SK-N-SH (cell line): ENCODE measurements at regions not wholly inside any gene's neighbourhood (a gene's known extent, or its start where the extent isn't known, plus 50 kb on each side); places are given as distances from the start of the nearest gene placed in this dataset.

ENCODE experiments used
- CTCF ChIP-seq: fragments of 200-600 bp; sonication (generic); IDR thresholded peaks from 2 replicates; pipeline ENCODE4 v1.6.1; 2017; ENCODE audit warnings: antibody characterized with exemption, mild to moderate bottlenecking, moderate library complexity
- GABPA ChIP-seq: IDR thresholded peaks from 2 replicates; pipeline ENCODE4 v1.4.0; 2012; ENCODE audit warnings: low read depth, mild to moderate bottlenecking
- POLR2AphosphoS5 ChIP-seq: IDR thresholded peaks from 2 replicates; pipeline ENCODE4 v1.6.1; 2012; ENCODE audit warnings: low read depth, low read length
- RAD21 ChIP-seq: IDR thresholded peaks from 2 replicates; pipeline ENCODE4 v1.6.1; 2012; ENCODE audit warnings: mild to moderate bottlenecking, low read length
- SIN3A ChIP-seq: IDR thresholded peaks from 2 replicates; pipeline ENCODE4 v1.6.1; 2012; ENCODE audit warnings: low read depth, mild to moderate bottlenecking, low read length, moderate library complexity, borderline replicate concordance
- USF2 ChIP-seq: fragments of 150-350 bp; IDR thresholded peaks from 2 replicates; pipeline ENCODE4 v1.6.1; 2017; ENCODE audit warnings: antibody characterized with exemption, low read length, low read depth, borderline replicate concordance

DNA sequence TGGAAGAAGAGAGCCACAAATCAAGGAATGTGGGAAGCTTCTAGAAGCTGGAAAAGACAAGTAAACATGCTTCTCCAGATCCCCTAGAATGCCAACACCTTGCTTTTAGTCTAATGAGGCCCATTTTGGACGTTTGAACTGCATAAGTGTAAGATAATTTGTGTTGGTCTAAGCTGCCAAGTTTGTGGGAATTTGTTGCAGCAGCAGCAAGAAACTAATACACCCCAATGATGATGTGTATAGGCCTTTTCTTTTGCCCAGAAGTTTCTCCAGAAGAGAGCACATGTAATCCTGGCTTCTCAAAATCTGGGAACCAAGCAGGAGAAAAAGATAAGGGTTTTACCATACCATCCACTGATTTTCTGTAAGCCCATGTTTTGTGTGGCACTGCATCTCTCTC is 96.1 kb upstream of the DPT start:
- TF ChIP-seq CTCF (no peak), GABPA (no peak), USF2 (no peak), SIN3A (no peak), POLR2AphosphoS5 (no peak), RAD21 (no peak)
